ENCODE measurements at regions not wholly inside any gene's neighbourhood (a gene's known extent, or its start where the extent isn't known, plus 50 kb on each side); places are given as distances from the start of the nearest gene placed in this dataset.

DNA sequence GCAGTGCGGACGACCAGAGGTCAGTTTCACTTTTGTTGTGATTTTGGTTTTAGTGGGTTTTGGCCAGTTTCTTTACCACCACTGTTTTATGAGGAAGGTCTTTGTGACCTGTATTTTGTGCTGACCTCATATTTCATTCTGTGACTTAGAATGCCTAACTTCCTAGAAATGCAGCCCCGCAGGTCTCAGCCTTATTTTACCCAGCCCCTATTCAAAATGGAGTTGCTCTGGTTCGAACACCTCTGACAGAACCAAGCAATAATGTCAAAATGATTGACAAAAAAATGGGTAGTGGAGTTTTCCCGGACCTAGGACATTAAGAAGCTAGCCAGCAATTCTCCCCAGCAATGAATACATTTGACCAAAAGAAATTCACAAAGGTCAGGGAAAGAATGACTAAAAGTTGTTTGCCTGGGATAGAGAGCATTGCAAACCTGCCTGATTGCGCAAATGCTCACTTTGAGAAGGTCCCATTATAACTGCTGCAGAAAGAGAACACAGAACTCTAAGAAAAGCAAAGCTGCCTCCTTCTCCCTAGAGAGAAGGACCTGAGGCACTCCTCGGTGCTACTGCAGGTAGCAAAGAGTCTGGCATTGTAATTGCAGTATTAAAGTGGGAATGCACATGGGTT is 288.8 kb downstream of the ADGB start:
- no peak for FAIRE-seq

DNA sequence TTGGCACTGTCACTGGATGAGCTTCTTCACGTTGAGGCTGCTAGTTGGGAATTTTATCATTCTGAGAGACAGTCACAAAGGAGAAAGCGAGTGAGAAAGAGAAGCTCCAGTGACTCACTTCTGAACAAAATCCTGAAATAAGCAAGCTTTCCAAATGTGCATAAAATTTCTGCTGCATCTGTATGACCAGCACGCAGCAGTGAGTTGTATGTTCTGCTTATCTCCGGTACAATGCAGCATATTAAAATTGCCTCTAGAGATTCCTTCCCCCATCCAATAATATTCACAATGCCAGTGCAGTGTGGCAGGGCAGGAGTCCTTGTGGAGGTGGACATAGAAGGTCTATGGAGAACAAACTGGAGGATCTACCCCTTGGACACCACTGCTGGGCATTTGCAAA is 290.5 kb downstream of the ADGB start:
- FAIRE-seq, result no peak

DNA sequence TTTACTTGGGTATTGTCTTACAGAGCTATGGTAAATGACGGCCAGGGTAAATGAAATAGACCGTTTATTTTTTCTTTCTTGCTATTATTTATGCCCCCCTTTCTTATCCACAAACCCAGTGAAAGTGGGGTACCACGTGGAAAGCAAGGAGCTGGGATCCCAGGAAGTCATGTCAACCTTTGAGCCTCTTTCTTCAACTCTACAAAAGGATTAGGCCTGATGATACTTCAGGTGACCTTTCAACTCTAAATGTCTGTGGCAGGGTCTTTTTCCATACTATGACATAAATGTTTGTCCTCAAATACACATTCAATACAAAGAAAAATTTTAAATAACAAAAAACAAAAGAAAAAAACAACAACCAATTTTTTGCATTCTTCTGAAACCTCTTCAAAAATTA is 291.4 kb downstream of the ADGB start:
- FAIRE-seq, result no peak

DNA sequence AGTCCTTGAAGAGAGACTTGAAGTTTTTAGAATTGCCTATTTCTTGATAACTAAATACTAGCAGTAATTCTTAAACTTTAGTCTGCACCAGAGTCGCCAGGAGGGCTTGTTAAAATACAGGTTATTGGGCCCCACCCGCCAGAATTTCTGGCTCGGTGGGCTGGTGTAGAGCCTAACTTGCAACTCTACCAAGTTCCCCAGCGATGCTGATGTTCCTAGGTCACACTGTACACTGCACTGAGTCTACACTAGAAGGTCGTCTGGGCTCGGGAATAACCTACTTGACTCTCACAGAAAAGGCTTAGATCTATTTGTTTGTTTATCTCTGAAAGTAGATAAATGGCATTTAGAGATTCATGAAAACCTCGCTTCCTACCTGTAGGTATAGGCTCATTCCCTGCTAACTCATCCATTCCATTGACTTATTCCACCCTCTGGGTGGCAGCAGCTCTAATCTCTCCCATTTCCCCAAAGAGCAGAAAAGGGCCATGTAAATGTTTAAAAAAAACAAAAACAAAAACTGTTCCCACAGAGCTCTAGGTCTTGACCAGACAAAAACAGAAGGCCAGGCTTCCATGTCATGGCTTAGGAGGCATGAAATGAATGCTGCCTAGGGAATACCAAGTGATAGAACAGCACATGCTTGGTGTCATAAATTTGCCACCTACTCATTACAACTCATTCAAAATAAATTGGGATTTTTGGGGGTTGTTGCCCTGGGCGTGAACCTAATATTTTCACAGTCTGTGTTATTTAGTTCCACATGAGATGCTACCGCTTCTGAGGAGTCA is 292.1 kb downstream of the ADGB start:
- FAIRE-seq, result no peak

DNA sequence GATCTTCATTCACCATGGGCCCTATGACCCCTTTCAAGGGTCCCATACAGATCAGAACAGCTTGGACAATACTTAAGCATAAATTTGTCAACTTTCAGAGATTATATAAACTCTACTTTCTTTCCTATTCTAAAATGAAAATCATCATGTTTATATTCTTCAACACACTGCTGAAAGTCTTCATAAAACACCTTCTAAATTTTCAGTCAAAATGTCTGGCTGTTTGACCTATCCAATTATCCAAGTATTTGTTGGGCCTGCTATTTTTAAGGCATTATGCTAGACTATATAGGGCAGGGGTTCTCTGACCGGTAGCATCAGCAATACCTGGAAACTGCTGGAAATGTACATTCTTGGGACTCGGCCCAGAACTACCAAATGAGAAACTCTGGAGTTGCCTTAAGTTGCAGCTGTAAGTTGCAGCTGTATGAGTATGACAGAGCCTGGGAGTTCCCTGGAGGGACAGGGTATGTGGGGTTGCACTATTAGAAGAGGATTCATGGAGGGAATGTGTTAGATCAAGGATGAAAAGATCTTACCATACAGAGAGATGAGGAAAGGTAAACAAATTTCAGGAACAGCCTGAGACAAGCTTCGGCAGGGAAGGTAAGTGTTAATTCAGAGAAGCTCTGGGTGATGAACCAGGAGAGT is 293.0 kb downstream of the ADGB start:
- FAIRE-seq, result no peak

DNA sequence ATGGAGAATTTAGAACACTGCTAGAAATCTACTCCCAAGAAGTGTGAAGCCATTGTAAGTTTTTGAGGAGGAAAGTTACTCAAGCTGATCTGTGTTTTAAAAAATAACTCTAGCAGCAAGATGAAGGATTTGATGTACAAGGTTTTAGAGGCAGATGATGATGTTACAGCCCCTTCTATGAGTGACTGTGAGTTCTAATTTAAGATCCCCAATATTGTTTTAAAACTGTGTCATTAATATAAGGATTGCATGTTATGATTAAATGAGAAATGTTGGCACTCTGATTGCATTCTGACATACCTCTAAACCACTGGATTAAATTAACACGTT is 293.5 kb downstream of the ADGB start:
- no peak for FAIRE-seq

DNA sequence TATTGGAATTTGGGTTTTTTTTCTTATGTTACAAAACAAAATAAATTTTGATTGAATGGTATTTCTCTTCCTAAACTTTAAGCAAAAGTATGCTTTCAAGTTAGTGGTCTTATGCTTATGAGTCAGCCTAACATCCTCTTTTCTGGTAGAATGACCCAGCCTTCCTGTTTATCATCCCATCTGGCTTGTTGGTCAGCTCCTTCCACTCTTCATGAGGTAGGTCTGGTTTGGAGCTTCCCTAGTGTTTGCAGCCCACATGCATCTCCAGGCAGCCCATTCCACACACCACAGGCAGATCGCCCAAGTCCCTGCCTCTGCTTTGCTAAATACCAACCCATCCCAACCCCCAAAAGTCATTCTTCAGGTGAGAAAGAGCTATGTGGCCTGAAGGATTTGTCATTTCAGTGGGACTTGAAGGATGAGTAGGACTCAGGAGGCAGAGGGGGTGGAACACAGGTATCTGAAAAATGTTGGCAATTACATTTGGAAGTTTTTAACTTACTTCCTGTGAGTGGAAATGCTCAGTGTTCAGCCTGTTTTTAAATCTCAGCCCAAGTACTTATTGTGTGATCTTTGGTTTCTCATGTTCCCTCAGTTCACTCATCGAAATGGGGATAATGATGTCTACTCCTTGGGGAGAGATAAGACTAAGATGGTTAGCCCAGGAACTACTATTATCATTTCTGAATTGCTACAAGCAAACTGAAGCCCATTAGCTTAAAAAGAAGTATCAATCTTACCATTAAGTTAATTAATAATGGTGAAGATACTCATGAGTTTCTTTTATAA is 294.0 kb downstream of the ADGB start:
- FAIRE-seq, result no peak

DNA sequence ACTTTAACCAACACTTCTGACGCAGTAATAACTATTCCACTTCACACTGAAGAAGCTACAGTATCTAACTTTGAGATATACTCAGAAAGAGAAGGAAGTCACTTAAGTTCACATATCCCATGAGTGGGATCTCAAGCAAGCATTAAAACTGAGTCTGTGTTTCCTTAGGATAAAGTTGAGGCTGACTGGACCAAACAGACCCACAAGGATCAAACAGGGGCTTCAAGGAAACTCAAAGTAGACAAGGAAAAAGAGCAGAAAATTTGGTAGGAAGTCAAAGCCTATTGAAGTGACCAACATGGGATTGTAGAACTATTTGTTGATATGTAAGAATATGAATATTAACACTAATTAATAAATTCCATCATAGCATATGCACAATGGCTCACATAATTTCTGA is 294.9 kb downstream of the ADGB start:
- no peak for FAIRE-seq

DNA sequence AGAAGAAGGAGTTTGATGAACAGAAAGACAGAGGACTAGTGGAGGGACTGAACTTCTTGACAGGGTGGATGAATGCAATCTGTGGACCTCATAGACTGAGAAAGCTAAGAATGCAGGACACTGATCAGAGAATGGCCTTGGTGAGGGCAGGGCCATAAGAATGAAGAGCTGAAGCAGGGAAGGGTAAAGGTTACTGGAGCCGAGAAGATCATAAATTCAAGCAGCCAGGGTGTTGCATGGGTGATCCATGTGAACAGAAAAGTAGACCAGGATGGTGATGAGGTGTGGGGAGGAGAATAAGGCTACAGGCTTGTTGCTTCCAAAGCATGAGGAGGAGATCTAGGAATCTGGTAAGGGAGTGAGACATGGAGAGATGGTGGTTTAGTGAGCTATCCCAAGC is 295.9 kb downstream of the ADGB start:
- no peak for FAIRE-seq

DNA sequence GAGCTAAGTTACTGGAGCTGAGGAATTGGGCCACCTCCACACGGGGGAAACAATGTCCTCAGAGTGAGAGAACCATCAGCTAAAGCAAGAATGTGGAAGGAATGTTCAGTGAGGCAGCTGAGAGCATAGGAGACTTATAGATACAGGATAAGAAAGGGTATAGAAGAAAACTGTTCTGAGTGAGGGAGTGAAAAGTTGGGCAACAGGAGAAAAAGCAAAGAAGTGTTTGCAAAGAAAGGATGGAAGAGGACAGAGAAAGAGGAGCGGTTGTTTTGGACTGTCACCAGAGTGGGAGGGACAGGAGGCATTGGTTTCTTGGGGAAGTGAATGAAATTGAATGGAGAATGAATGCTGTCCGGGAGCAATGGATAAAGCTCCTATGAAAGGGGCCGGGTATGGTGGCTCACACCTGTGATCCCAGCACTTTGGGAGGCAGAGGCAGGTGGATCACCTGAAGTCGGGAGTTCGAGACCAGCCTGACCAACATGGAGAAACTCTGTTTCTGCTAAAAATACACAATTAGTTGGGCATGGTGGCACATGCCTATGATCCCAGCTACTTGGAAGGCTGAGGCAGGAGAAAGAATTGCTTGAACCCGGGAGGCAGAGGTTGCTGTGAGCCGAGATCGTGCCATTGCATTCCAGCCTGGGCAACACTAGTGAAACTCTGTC is 296.5 kb downstream of the ADGB start:
- no peak for FAIRE-seq

DNA sequence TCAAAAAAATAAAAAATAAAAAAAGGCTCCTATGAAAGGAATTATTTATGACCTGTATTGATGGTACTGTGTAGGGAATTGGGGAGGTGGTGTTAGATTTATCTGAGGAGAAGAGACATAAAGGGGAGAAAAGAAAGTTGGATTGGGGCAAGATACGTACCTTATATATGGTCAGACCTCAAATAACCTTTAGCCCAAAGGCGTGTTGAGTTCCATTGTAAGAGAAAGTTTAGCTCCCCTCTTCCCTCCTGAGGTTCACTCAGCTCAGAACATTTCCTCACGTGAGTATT is 296.9 kb downstream of the ADGB start:
- FAIRE-seq, result no peak

DNA sequence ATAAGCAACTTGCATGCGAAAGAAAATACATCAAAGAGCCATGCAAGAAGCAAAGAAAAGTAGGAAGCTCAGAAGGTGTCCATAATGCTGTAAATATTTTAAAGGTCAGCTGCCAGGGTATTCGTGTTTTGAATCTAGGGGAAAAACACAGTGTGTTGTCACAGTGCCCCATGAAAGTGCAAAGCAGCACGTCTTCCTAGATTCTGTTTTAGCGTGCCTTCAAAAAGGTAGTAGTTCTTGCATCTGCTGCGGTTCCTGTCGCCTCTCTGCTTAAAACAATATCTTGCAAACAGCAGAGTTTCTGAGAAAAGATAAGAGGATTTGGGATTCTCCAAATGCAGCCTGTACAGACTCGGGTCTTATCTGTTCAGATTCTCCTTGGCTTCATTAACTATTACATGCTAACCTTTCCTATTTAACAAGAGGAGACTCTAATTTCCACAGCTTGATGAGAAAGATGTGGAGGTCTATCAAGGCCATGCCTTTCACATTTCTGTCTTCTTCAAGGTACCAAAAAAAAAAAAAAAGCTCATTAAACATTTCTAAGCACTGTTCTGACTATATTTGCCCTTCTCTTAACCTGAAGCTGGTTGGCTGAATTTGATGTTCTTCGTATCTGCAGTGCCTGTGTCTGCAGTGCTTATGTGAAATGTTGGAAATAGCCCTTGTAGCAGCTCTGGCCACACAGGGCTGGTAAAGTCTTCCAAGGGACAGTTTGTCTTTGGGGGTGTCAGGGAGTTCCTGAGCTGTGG is 297.5 kb downstream of the ADGB start:
- no peak for FAIRE-seq

DNA sequence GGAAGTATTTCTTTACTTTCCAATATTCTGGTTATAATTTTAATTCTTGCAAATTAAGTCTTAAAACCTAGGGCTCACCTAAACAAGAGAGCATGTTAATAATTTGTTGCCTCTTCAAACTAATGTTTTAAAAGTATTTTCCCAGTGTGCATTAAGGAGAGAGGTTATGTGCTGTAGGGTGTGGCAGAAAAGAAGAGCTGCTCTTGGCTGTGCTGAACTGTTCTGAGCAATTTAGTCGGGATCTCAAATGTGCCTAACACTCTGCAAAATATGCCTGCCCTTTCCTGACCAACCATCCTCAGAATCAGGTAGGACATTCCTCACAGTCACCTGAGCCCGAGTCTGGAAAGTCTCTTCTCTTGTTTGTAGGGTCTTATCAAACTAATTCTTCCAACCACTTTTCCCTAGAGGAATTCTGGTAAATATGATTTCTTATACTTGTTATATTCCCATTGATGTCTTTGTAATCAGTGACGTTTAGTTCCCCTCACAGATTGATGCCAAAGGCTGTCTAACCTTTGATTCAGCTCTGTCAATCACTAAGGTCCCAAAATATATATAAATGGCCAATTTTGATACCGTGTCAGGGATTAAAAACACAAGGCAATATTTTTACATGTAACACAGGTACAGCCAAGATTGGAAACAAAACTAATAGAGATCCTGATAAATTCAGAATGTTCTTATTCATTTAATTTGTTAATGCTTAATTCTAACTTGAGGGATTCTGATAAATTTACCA is 298.4 kb downstream of the ADGB start:
- no peak for FAIRE-seq

DNA sequence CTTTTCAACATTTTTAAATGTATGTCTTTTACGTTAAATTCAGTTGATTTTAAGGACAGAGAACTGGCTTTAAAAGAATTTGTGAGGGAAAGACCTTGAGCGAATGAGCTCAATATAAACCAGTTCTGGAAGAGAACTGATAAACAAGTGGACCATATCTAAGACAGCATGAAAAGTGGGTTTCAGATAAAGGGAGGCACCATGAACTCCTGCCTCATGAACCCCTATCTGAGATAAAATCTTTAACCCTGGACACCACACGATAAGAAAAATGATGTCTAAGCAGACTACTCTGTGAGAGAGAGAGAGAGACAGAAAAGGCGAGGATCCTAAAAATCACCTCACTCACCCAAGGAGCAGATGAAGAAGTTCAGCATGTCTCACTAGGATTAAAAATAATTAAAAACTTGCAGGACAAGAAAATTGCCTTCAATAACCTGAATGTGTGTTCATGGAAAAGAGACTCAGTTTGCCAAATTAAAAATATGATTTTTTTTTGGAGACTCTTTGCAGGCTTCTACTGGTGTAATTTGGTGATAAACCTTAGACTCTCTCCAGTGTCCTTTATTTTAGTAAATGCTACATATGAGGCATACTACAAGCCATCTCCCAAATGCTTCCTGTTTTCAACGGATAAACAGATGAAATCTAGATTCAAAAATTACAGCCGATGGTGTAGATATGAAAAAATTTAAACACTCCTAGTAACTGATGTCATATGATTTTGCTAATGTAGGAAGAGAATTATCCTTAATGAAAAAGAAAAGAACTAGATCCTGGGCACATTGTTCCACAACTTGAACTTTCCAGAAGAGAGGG is 299.5 kb downstream of the ADGB start:
- FAIRE-seq, result no peak

DNA sequence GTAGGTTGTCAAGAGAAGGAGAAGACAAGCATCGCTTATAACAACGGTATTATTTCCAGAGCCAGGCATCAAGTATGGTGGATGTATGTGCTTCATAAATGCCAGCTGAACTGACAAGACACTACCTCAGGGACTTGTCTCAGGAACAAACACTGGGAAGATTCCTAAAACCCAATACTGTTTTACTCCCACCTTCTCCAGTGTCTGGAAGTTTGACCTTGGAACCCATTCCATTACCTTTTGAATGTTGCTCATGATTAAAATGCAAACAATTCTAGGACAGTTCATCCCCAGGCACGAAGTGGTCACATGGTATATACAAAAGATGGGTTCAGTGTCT is 300.1 kb downstream of the ADGB start:
- FAIRE-seq, result no peak

DNA sequence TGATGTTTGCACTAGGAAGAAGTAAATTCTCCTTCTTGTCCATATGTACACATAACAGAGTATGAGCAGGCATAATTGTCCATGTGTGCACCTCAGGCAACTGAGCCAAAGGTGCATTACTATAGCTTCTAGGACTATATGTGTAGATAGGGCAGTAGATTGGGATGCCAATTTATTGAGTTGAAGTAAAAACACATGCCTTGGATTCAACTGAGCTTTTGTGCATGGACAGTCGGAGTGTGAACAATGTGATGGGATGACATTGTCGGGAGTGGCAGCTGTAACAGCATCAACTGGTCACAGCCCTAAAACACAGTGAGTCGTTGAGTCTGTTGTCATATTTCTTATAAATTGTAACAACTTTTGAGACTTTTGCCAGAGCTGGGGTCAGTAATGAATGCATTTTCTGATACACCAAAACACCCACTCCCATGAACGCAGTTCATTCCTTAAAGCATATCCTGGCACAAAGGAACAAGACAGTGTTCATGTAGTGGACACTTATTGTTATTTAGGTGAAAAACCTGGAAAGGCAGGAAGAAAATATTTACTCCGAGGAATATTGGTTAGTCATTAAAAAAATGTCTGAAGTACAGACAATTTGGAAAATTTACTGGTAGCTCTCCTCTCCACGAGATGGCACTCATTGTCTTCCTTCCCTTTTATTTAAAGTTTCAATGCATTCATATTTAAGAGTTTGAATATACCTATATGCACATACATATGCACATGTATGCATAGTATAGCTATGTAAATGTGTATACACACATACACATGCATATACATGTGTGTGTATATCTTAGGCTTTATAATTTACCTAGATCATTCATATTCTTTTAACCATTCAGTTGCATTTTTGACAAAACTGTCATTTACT is 302.0 kb upstream of the STXBP5 start:
- peak; percentile 81 for FAIRE-seq

DNA sequence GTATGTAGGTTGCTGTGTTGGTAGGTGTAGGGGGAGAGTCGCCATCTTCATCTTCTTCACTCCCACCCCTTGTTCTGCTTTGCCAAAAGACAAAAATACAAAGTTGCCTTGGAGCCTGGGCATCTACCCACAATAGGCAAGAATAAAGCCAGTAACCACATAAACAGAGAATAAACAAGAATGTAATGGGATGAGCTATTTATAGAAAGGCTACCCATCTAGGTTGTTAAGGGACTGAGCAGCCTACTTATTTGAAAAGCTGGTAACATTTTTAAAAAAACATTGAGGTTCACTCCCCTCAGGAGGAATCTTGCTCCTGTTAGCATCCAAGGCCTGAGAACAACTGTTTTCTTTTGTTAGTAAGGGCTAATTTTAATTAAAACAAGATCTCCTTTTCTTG is 301.4 kb upstream of the STXBP5 start:
- FAIRE-seq, result no peak

DNA sequence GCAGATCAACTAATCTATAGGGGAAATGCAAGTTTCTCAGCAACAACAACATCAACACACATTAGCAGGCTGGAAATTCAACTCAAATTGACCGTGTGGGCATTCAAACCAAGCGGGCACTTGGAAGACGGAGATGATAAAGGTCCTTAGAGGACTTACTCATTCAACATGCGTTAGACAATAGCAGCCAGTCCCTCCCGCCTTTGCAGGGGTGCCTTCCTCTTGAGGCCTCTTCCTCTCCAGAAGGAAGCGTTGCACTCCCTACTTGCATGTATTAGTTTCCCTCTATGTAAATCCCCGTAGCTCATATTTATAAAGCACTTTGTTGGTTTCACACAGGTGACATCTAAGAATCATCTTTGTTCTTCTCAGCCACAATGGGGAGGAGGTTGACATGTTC is 300.8 kb upstream of the STXBP5 start:
- FAIRE-seq, result no peak

DNA sequence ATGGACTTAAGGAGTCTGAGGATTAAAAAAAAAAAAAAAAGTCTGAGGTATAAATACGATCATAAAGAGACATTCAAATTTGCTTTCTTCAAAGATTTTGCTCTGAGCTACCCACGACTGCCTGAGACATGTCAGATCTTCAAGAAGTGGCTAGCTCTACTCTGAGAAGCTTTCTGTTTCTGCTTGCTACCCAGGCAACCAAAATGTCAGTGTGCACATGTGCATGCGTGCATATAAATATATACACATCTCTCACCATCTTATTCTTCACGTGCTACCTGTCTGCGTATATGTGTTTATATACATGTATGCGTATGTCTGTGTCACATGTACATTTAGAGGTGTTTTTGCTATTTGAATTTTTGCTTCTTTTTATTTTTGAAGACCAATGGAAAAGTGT is 299.6 kb upstream of the STXBP5 start:
- FAIRE-seq, result no peak

DNA sequence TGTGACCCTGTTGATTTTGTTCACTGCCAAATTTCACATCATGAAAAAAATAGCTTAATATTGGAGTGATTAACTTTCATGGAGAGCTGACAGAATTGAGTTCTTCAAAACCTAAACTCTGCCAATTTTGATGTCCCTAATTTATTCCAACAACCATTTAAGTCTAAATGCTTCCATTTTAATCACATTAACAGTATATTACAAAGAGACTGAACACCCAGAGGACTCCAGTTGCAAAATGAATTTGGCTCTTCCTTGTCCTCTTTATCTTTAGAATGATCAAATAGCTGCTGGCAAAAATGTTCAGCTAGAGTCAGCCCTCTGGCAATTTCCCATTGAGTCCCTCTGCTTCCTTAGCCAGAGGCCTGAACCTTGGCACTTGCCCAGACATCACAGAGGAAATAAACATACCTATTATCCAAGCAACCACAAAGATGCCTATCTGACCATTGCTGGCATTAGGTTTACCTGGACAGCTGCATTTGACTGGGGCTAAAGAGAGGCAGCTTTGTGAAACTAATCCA is 299.0 kb upstream of the STXBP5 start:
- FAIRE-seq, result no peak

All from G401.6 (cell line).